ENCODE measurements at regions not wholly inside any gene's neighbourhood (a gene's known extent, or its start where the extent isn't known, plus 50 kb on each side); places are given as distances from the start of the nearest gene placed in this dataset.
A peak's percentile ranks its signal among the peaks of the same experiment; 100 is the strongest.
"Not testable (repeated sequence)": the region's sequence is repeated elsewhere in the genome, so short reads cannot be mapped to it uniquely, and the experiment has no call there.

DNA sequence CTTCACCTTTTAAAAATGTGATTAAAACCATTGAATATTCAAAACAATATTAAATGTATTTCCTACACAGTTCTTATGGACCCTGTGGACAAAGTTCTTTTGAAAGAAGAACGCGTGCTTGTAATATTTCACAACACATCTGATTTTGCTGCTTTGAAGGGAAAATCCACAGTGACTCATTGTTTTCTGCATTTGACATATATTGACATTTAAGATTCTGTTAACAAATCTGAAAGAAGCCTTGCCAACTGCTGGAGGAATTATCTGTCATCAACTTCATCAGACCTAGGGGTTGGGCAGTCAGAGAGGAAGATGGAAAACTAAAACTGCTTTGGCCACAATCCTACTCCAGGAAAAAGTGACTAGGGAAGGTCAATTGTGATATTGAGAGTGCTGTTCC lies 56.9 kb upstream of the RASEF start:
- Histone ChIP-seq H3K27ac (ENCODE audit: extremely low read depth, low read depth, low read length) (no peak overlapping the region), H3K4me1 (ENCODE audit: control insufficient read depth, insufficient read depth, low read length) (no peaks in the 10 kb centered on the region), H3K9me3 (ENCODE audit: control insufficient read depth, insufficient read depth, low read depth, low read length) (no peaks in the 10 kb centered on the region), H3K4me3 (ENCODE audit: low read depth, low read length) (no peak overlapping the region), H3K36me3 (ENCODE audit: control insufficient read depth in 2 of 2, insufficient read depth in 1 of 2, low read length in 2 of 2) (no peaks in the 10 kb centered on the region)
- ChIA-PET CTCF (no interaction called here), POLR2A (interaction anchor here (0.6 kb wide), 1 partner anchor 256 kb away, joined by 3 read pairs; no protein-coding TSS in a partner anchor)
- TF ChIP-seq HOXD13 (CRISPR knock-in tag; IDR thresholded peaks at IDR 0.05; ENCODE audit: borderline replicate concordance) = no peak
- TF ChIP-seq ZBTB48 (tag by site-specific recombination; IDR thresholded peaks at IDR 0.05) = no peak
- no peak for TF ChIP-seq ZNF548 (tag by site-specific recombination; IDR thresholded peaks at IDR 0.05)
- no peak for TF ChIP-seq ZNF510 (tag by site-specific recombination; IDR thresholded peaks at IDR 0.05; ENCODE audit: insufficient replicate concordance)

DNA sequence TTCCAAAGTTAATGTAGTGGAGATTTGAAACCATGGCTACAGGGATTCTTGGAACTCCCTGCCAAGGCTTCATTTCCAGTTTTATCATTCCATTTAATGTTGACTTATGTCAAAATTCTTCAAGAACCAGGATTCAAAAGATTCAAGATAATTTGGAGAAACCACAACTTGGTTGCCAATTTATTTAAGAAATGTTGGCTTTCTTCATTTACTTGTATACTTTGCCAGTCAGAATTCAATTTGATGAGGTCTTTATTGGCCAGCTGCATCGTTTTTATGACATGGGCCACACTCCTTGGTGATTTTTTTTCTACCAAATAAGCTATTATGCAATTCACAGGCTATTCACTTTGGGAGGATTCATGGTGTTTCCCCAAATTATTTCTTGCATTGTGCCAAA lies 53.1 kb upstream of the RASEF start:
- no peak overlapping the region for H3K27ac ChIP-seq (ENCODE audit: extremely low read depth, low read depth, low read length)
- H3K4me3 ChIP-seq (ENCODE audit: low read depth, low read length) = no peak overlapping the region
- no peaks in the 10 kb centered on the region for H3K4me1 ChIP-seq (ENCODE audit: control insufficient read depth, insufficient read depth, low read length)
- TF ChIP-seq PRDM2 (tag by site-specific recombination; IDR thresholded peaks at IDR 0.05; ENCODE audit: borderline replicate concordance) = no peak
- TF ChIP-seq ZBTB48 (tag by site-specific recombination; IDR thresholded peaks at IDR 0.05) = no peak
- no peak for TF ChIP-seq KLF8 (tag by site-specific recombination; IDR thresholded peaks at IDR 0.05)
- no peak for TF ChIP-seq SP3 (tag by site-specific recombination; IDR thresholded peaks at IDR 0.05)
- TF ChIP-seq, protein P1, sequence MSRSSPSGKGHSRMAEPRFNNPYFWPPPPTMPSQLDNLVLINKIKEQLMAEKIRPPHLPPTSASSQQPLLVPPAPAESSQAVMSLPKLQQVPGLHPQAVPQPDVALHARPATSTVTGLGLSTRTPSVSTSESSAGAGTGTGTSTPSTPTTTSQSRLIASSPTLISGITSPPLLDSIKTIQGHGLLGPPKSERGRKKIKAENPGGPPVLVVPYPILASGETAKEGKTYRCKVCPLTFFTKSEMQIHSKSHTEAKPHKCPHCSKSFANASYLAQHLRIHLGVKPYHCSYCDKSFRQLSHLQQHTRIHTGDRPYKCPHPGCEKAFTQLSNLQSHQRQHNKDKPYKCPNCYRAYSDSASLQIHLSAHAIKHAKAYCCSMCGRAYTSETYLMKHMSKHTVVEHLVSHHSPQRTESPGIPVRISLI (tag by site-specific recombination; IDR thresholded peaks at IDR 0.05) = no peak
- ChIA-PET CTCF (interaction anchor here (0.8 kb wide), 1 partner anchor 27 kb away, joined by 3 read pairs; no protein-coding TSS in a partner anchor), POLR2A (no interaction called here)
- H3K9me3 ChIP-seq (ENCODE audit: control insufficient read depth, insufficient read depth, low read depth, low read length) = no peaks in the 10 kb centered on the region
- H3K36me3 ChIP-seq (ENCODE audit: control insufficient read depth in 2 of 2, insufficient read depth in 1 of 2, low read length in 2 of 2) = no peaks in the 10 kb centered on the region

GRCh38 chr9:83113445-83113844 lies 50.5 kb upstream of the RASEF start:
- H3K9me3 ChIP-seq (ENCODE audit: control insufficient read depth, insufficient read depth, low read depth, low read length); POLR2A ChIA-PET; H3K36me3 ChIP-seq (ENCODE audit: control insufficient read depth in 2 of 2, insufficient read depth in 1 of 2, low read length in 2 of 2); H3K4me1 ChIP-seq (ENCODE audit: control insufficient read depth, insufficient read depth, low read length); H3K4me3 ChIP-seq (ENCODE audit: low read depth, low read length); H3K27ac ChIP-seq (ENCODE audit: extremely low read depth, low read depth, low read length); CTCF ChIA-PET: not testable (repeated sequence)
- peak; percentile 30 for TF ChIP-seq SETDB1 (IDR thresholded peaks at IDR 0.05; ENCODE audit: insufficient read length, low read length)
- TF ChIP-seq TRIM28 (IDR thresholded peaks at IDR 0.05; ENCODE audit: borderline replicate concordance, low read length) = peak; percentile 52; the same call in 1 of the 2 replicates

All from HEK293 (cell line).